ENCODE measurements at regions not wholly inside any gene's neighbourhood (a gene's known extent, or its start where the extent isn't known, plus 50 kb on each side); places are given as distances from the start of the nearest gene placed in this dataset.

DNA sequence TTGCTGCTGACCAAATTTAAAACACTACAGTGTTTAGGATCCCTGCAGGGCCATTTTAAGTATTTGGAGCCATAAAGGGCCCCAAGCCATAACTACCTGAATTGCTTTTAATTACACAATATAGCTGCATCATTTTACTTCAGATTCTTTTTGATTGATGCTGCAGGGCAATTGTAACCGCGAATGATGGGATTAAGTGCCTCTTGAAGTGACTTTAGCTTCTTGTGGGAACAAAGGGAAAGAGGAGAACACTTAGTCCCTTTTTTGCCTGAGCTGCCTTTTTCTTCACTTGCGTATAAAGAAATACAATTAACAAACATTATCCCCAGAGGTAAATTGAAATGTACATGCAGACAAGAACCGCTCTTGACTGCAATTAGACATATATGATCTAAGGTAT lies 228.5 kb downstream of the ZIC5 start:
- no peak overlapping the region for H3K4me3 ChIP-seq (ENCODE audit: low read length)
- no peak for DNase-seq (ENCODE audit: low read depth)
- TF ChIP-seq, protein P1, sequence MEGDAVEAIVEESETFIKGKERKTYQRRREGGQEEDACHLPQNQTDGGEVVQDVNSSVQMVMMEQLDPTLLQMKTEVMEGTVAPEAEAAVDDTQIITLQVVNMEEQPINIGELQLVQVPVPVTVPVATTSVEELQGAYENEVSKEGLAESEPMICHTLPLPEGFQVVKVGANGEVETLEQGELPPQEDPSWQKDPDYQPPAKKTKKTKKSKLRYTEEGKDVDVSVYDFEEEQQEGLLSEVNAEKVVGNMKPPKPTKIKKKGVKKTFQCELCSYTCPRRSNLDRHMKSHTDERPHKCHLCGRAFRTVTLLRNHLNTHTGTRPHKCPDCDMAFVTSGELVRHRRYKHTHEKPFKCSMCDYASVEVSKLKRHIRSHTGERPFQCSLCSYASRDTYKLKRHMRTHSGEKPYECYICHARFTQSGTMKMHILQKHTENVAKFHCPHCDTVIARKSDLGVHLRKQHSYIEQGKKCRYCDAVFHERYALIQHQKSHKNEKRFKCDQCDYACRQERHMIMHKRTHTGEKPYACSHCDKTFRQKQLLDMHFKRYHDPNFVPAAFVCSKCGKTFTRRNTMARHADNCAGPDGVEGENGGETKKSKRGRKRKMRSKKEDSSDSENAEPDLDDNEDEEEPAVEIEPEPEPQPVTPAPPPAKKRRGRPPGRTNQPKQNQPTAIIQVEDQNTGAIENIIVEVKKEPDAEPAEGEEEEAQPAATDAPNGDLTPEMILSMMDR (conservative IDR thresholded peaks at IDR 0.05; ENCODE audit: low read depth, low read length), result no peak

DNA sequence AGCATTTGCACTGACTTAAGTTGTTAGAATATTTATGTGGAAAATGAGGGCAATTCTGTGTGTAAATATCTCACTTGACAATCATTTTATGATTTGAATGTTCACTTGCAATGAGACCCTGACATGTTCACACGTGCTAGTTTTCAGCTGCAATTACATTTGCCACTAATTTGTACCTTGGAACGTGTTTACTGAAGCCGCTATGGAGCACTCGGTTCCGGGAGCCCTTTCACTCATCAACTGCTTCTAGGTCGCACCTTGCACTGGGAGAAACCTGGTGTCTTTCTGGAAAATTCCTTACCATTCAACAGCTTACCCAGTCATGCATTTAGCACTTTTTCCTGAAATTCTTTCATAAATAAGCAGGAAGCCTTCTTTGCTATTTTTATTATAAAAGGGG lies 229.6 kb downstream of the ZIC5 start:
- no peak overlapping the region for H3K4me3 ChIP-seq (ENCODE audit: low read length)
- TF ChIP-seq, protein P1 (conservative IDR thresholded peaks at IDR 0.05; ENCODE audit: low read depth, low read length), result no peak
- DNase-seq (ENCODE audit: low read depth), result no peak

DNA sequence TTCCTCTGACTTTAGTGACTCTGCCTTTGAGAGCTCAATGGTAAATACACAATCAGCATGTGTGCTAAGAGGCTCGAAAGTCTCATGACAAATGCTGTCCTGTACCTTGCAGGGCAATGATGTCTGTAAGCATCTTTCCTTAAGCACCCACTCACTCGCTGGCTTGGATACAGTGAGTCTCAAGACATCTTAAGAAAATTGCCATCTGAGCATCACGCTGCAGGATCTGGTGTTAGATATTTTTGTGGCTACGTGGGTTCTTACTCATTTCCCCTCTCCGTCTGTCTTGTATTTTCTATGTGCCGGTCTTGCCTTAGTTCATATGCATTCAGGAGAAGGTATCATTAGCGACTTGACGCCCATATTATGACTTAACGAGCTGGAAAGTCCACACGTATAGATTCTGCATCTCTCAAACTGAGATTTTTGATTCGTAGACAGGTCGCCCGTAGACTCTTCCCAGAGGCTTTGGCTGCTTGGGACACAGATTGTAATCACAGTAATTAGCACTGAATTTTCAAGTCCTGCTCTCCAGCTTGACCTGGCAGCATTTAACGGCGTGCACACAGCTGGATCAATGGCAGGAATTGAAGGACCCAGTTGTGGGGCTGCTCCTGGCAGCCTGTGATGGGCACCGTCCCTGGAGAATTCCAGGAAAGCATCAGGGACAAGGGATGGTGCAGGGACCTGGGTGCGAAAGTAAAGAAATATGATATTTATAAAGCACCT lies 231.2 kb downstream of the ZIC5 start:
- no peak for DNase-seq (ENCODE audit: low read depth)
- TF ChIP-seq, protein P1 (conservative IDR thresholded peaks at IDR 0.05; ENCODE audit: low read depth, low read length), result no peak
- H3K4me3 ChIP-seq (ENCODE audit: low read length), result no peak overlapping the region

DNA sequence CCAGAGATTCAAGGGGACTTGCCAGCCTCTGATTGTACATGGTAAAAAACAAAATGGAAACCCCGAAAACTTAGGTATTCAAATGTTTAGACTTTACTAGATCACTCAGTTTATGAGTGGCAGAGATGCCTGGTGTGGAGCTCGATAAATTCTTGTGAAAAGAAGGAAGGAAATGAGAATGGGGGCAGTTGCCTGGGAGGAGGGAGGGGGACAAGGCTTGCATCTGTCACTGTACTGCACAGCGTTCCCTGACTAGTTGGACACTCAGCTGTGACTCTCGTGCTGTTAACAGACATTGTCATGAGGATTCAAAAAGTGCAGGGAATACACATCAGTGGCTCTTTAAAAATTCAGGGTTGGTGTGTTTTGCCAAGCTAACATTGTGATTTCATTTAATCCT lies 232.9 kb downstream of the ZIC5 start:
- no peak overlapping the region for H3K4me3 ChIP-seq (ENCODE audit: low read length)
- no peak for DNase-seq (ENCODE audit: low read depth)
- TF ChIP-seq, protein P1 (conservative IDR thresholded peaks at IDR 0.05; ENCODE audit: low read depth, low read length), result no peak

DNA sequence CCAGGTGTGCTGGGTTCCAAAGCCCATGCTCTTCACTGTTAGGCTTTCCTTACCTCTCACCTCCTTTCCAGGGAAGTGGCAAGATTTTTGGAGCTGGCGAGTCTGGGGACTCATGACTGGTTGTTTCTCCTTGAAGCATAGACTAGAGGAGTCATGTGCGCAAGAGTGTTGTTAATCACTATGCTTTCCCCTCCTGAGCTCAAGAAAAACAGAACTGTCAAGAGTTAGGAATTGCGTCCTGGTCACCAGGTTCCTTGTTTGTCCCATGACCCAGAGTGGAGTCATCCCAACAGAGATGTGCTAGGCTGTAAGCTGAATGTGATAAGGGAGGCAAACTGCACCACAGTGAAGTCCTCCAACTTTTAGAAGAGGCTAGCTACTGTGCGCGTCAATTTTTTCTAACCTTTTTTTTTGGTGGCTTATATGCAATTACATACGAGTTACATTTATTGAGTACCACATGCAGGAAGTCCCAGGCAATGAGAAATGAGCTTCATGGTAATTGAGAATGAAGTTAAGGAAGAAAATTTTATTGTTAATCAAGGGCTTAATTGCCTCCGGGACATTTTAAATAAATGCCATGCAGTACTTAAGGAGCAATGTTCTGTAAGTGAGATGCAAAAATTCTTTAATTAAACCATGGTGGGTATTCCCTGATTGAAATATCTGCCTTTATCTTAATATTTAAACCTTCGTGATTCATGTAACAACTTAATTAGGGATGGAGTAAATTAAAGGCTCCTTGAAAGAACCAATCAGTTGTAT lies 233.9 kb downstream of the ZIC5 start:
- TF ChIP-seq, protein P1 (conservative IDR thresholded peaks at IDR 0.05; ENCODE audit: low read depth, low read length), result no peak
- H3K4me3 ChIP-seq (ENCODE audit: low read length), result no peak overlapping the region
- DNase-seq (ENCODE audit: low read depth), result no peak

DNA sequence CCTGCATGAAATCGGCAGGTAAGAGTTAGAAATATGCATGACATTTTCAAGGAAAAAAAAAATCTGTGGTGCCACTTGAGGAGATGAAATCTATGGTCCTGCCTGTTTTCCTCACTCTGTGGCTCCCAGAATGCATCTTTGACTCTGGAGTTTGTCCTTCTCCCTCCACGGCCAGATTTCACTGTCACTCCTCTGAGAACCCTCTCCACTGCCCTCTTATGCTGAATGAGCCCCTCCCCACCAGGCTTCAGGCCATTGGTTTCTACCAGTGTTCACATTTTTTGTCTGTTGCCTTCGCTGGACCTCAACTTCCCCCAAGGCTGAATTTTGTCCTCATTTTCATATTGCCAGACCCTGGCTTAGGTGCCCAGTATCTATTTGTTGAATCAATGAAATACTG lies 235.0 kb downstream of the ZIC5 start:
- no peak overlapping the region for H3K4me3 ChIP-seq (ENCODE audit: low read length)
- TF ChIP-seq, protein P1 (conservative IDR thresholded peaks at IDR 0.05; ENCODE audit: low read depth, low read length), result no peak
- DNase-seq (ENCODE audit: low read depth), result no peak
